ENCODE measurements at regions not wholly inside any gene's neighbourhood (a gene's known extent, or its start where the extent isn't known, plus 50 kb on each side); places are given as distances from the start of the nearest gene placed in this dataset.

- TF ChIP-seq POLR2A (IDR thresholded peaks at IDR 0.05; ENCODE audit: low read depth, low read length) (no peak), POLR2AphosphoS5 (IDR thresholded peaks at IDR 0.05; ENCODE audit: low read depth, low read length) (no peak), TAF1 (IDR thresholded peaks at IDR 0.05; ENCODE audit: low read depth, low read length) (no peak)
Measured at GRCh38 chr7:133201470-133201869, 51.4 kb upstream of the EXOC4 start.

Measured in GM12891 (cell line).